IMR-90 (cell line): ENCODE measurements at regions not wholly inside any gene's neighbourhood (a gene's known extent, or its start where the extent isn't known, plus 50 kb on each side); places are given as distances from the start of the nearest gene placed in this dataset.

Source experiments
- CEBPB ChIP-seq: IDR thresholded peaks from 2 replicates; pipeline ENCODE4 v1.6.1; 2012; ENCODE audit warnings: low read depth, low read length, improper control_type of control experiment
- RAD21 ChIP-seq: IDR thresholded peaks from 2 replicates; pipeline ENCODE4 v1.6.1; 2012; ENCODE audit warnings: low read length, improper control_type of control experiment
- RFX5 ChIP-seq: IDR thresholded peaks from 2 replicates; pipeline ENCODE4 v1.8.0; 2012; ENCODE audit warnings: low read depth, mild to moderate bottlenecking, low read length, moderate library complexity
- TF ChIP-seq, protein P1 (sequence below): conservative IDR thresholded peaks from 2 replicates; pipeline ENCODE4 v1.5.1; 2012; ENCODE audit warnings: mild to moderate bottlenecking, low read depth, low read length, improper control_type of control experiment

- TF ChIP-seq RAD21 (no peak), CEBPB (no peak), RFX5 (no peak)
- TF ChIP-seq, protein P1, sequence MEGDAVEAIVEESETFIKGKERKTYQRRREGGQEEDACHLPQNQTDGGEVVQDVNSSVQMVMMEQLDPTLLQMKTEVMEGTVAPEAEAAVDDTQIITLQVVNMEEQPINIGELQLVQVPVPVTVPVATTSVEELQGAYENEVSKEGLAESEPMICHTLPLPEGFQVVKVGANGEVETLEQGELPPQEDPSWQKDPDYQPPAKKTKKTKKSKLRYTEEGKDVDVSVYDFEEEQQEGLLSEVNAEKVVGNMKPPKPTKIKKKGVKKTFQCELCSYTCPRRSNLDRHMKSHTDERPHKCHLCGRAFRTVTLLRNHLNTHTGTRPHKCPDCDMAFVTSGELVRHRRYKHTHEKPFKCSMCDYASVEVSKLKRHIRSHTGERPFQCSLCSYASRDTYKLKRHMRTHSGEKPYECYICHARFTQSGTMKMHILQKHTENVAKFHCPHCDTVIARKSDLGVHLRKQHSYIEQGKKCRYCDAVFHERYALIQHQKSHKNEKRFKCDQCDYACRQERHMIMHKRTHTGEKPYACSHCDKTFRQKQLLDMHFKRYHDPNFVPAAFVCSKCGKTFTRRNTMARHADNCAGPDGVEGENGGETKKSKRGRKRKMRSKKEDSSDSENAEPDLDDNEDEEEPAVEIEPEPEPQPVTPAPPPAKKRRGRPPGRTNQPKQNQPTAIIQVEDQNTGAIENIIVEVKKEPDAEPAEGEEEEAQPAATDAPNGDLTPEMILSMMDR: no peak
Measured at GRCh38 chr21:18759751-18760161, 356.2 kb upstream of the TMPRSS15 start.
